PC-3 (cell line): ENCODE measurements at regions not wholly inside any gene's neighbourhood (a gene's known extent, or its start where the extent isn't known, plus 50 kb on each side); places are given as distances from the start of the nearest gene placed in this dataset.
"Not testable (repeated sequence)": the region's sequence is repeated elsewhere in the genome, so short reads cannot be mapped to it uniquely, and the experiment has no call there.

ENCODE experiments used
- ATAC-seq: fragments of 200-7000 bp; cut with Tn5 transposase; 2 replicates; pipeline ENCODE4 v1.9.1; 2020; ENCODE audit warnings: mild to moderate bottlenecking, moderate library complexity
- BruUV-seq: library from RNA; stranded (reverse); fragments of 400-500 nt; replicated peaks from 2 replicates; lab custom pipeline; 2021; lab: Mats Ljungman, UMichigan
- CTCF ChIA-PET: fragments of 300-600 bp; sonication (Branson Sonifier 250); formaldehyde crosslinking; loops from one replicate; lab custom pipeline; 2022; ENCODE audit warnings: antibody characterized with exemption; lab: Charles Lee
- POLR2A ChIA-PET: fragments of 300-600 bp; sonication (Branson Sonifier 250); formaldehyde crosslinking; loops from one replicate; lab custom pipeline; 2022; ENCODE audit warnings: antibody characterized with exemption; ENCODE audit not compliant: unreplicated experiment; lab: Charles Lee
- DNase-seq: peaks from one replicate; pipeline ENCODE4 v3.0.0-alpha.2; 2015
- H2AFZ ChIP-seq: fragments of 300-600 bp; sonication (generic); 2 replicates; pipeline ENCODE4 v1.6.0; 2016; ENCODE audit warnings: antibody characterized with exemption, low read length
- H3F3A ChIP-seq: fragments of 300-600 bp; sonication (generic); one replicate; pipeline ENCODE4 v1.6.0; 2017; ENCODE audit warnings: antibody characterized with exemption, low read length, control low read depth, mild to moderate bottlenecking; ENCODE audit not compliant: unreplicated experiment
- H3K27ac ChIP-seq: fragments of 300-600 bp; sonication (generic); 2 replicates; pipeline ENCODE4 v1.5.1; 2016; ENCODE audit warnings: mild to moderate bottlenecking, low read length
- H3K27me3 ChIP-seq: fragments of 300-600 bp; sonication (generic); 2 replicates; pipeline ENCODE4 v1.6.1; 2016; ENCODE audit warnings: low read length, mixed read lengths
- H3K36me3 ChIP-seq: fragments of 300-600 bp; sonication (generic); 2 replicates; pipeline ENCODE4 v1.6.1; 2016; ENCODE audit warnings: low read depth, mixed run types, low read length, mixed read lengths
- H3K4me1 ChIP-seq: fragments of 300-600 bp; sonication (generic); 2 replicates; pipeline ENCODE4 v1.5.1; 2016; ENCODE audit warnings: low read length; ENCODE audit not compliant: insufficient read depth
- H3K4me2 ChIP-seq: fragments of 300-600 bp; sonication (generic); 2 replicates; pipeline ENCODE4 v1.6.0; 2016; ENCODE audit warnings: low read length
- H3K4me3 ChIP-seq: fragments of 300-600 bp; sonication (generic); 2 replicates; pipeline ENCODE4 v1.5.1; 2016; ENCODE audit warnings: mild to moderate bottlenecking, low read length, mixed read lengths
- H3K79me2 ChIP-seq: fragments of 300-600 bp; sonication (generic); 2 replicates; pipeline ENCODE4 v1.6.1; 2017; ENCODE audit warnings: low read length, mixed read lengths
- H3K9ac ChIP-seq: fragments of 300-600 bp; sonication (generic); 2 replicates; pipeline ENCODE4 v1.6.0; 2016; ENCODE audit warnings: mild to moderate bottlenecking, low read length
- H3K9me2 ChIP-seq: fragments of 300-600 bp; sonication (generic); replicated peaks from 2 replicates; pipeline ENCODE4 v1.6.1; 2016; ENCODE audit warnings: mixed run types, low read length, mixed read lengths
- H3K9me3 ChIP-seq: fragments of 300-600 bp; sonication (generic); 2 replicates; pipeline ENCODE4 v1.6.1; 2016; ENCODE audit warnings: low read length, mixed read lengths
- H4K20me1 ChIP-seq: fragments of 300-600 bp; sonication (generic); 2 replicates; pipeline ENCODE4 v1.6.1; 2016; ENCODE audit warnings: low read length, mixed read lengths
- CTCF ChIP-seq: fragments of 300-600 bp; sonication (generic); conservative IDR thresholded peaks from 2 replicates; pipeline ENCODE4 v1.5.1; 2017; ENCODE audit warnings: antibody characterized with exemption, low read depth, mild to moderate bottlenecking, low read length
- EZH2 ChIP-seq: fragments of 300-600 bp; sonication (generic); IDR thresholded peaks from one replicate; pipeline ENCODE4 v1.6.1; 2017; ENCODE audit warnings: antibody characterized with exemption, mild to moderate bottlenecking, low read length; ENCODE audit not compliant: unreplicated experiment
- EZH2phosphoT487 ChIP-seq: fragments of 300-600 bp; sonication (generic); IDR thresholded peaks from 2 replicates; pipeline ENCODE4 v1.6.1; 2018; ENCODE audit warnings: mild to moderate bottlenecking, antibody characterized with exemption, low read length, borderline replicate concordance
- intact Hi-C: fragments of 100-400 bp; cut with micrococcal nuclease; formaldehyde crosslinking; loops from 2 replicates; pipeline ENCODE4 v1.9.0; 2023

GRCh38 chrX:555725-556666, 74.6 kb upstream of the SHOX start:
- ATAC-seq (no peak), DNase-seq (no peak)
- Histone ChIP-seq H3K4me1 (no peaks in the 10 kb centered on the region), H3K4me3 (no peak overlapping the region), H3K9me2 (no peaks in the 10 kb centered on the region), H3F3A (no peaks in the 10 kb centered on the region), H3K27me3 (no peaks in the 10 kb centered on the region), H3K4me2 (no peak overlapping the region), H3K79me2 (no peaks in the 10 kb centered on the region), H2AFZ (no peak overlapping the region), H3K9ac (no peak overlapping the region), H3K36me3 (no peaks in the 10 kb centered on the region), H4K20me1 (no peaks in the 10 kb centered on the region), H3K9me3 (no peaks in the 10 kb centered on the region), H3K27ac (no peak overlapping the region)
- TF ChIP-seq EZH2 (no peak), CTCF (no peak), EZH2phosphoT487 (no peak)
- POLR2A ChIA-PET = no interaction called here
- no TSS peak for BruUV-seq
- intact Hi-C loops = no loop called here
- CTCF ChIA-PET = no interaction called here

GRCh38 chrX:557601-558000, 73.0 kb upstream of the SHOX start:
- DNase-seq, H3K4me2 ChIP-seq, H3K27me3 ChIP-seq, intact Hi-C loops, BruUV-seq, POLR2A ChIA-PET, H3K9me2 ChIP-seq, H4K20me1 ChIP-seq, H3K4me3 ChIP-seq, H3F3A ChIP-seq, H3K27ac ChIP-seq, H3K36me3 ChIP-seq, H3K79me2 ChIP-seq, H2AFZ ChIP-seq, H3K4me1 ChIP-seq, H3K9me3 ChIP-seq, CTCF ChIA-PET, ATAC-seq, H3K9ac ChIP-seq: not testable (repeated sequence)

- H3K9me3 ChIP-seq, H3K9ac ChIP-seq, H3K36me3 ChIP-seq, DNase-seq, H3K9me2 ChIP-seq, ATAC-seq, H3K79me2 ChIP-seq, intact Hi-C loops, H3K27me3 ChIP-seq, H3K4me3 ChIP-seq, H3F3A ChIP-seq, H3K27ac ChIP-seq, H4K20me1 ChIP-seq, CTCF ChIA-PET, H3K4me1 ChIP-seq, H2AFZ ChIP-seq, H3K4me2 ChIP-seq, BruUV-seq, POLR2A ChIA-PET: not testable (repeated sequence)
Measured at GRCh38 chrX:559282-559681, 71.3 kb upstream of the SHOX start.
